GM12865 (cell line): ENCODE measurements at regions not wholly inside any gene's neighbourhood (a gene's known extent, or its start where the extent isn't known, plus 50 kb on each side); places are given as distances from the start of the nearest gene placed in this dataset.

Experiments
- DNase-seq: peaks from one replicate; pipeline ENCODE4 v3.0.0; 2010; ENCODE audit warnings: low read depth
- H3K4me3 ChIP-seq: 2 replicates; pipeline ENCODE4 v1.5.1; 2011; ENCODE audit warnings: mild to moderate bottlenecking, low read depth, low read length, control low read depth
- TF ChIP-seq, protein P1 (sequence below): IDR thresholded peaks from 2 replicates; pipeline ENCODE4 v1.5.1; 2011; ENCODE audit warnings: low read length, control low read depth, low read depth, inconsistent platforms; ENCODE audit not compliant: insufficient read depth; ENCODE audit errors: missing control alignments

DNA sequence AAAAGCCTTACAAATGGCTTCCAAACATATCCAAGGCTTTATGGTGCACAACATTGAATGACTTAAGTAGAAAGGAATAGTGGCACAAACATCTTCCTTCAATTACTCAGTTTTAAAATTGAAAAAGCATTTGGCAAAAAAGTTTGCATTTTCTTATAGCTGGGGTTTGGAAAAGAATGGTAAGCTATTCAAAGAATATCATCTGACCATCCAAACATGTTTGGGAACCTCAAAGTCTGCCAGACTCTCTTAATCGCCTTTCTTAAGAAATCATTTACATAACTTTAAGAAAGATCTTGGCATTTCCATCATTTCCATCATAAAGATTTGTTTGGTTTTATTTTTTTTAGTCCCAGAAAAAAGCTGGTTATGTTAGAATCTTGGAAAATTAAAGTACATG, 210.1 kb upstream of the PELI2 start:
- TF ChIP-seq, protein P1, sequence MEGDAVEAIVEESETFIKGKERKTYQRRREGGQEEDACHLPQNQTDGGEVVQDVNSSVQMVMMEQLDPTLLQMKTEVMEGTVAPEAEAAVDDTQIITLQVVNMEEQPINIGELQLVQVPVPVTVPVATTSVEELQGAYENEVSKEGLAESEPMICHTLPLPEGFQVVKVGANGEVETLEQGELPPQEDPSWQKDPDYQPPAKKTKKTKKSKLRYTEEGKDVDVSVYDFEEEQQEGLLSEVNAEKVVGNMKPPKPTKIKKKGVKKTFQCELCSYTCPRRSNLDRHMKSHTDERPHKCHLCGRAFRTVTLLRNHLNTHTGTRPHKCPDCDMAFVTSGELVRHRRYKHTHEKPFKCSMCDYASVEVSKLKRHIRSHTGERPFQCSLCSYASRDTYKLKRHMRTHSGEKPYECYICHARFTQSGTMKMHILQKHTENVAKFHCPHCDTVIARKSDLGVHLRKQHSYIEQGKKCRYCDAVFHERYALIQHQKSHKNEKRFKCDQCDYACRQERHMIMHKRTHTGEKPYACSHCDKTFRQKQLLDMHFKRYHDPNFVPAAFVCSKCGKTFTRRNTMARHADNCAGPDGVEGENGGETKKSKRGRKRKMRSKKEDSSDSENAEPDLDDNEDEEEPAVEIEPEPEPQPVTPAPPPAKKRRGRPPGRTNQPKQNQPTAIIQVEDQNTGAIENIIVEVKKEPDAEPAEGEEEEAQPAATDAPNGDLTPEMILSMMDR, result no peak
- DNase-seq, result no peak
- no peak overlapping the region for H3K4me3 ChIP-seq

DNA sequence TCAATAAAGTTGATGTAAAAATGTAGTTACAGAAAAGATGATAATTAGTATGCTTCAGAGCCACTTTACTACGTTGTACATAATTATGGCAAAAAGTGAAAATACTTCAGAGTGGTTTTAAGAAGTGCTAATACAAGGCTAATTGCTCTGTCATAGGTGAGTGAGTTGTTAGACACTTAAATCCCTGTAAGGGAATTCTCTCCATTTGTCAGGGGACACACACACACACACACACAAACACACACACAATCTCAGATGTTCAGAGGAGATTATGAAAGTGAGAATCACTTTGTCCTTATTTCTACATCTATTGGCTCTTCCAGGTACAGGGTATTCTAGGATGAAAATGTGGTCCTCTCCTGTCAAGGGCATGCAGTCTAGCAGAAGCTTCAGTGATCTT, 208.3 kb upstream of the PELI2 start:
- no peak for DNase-seq
- no peak overlapping the region for H3K4me3 ChIP-seq
- TF ChIP-seq, protein P1, result no peak

DNA sequence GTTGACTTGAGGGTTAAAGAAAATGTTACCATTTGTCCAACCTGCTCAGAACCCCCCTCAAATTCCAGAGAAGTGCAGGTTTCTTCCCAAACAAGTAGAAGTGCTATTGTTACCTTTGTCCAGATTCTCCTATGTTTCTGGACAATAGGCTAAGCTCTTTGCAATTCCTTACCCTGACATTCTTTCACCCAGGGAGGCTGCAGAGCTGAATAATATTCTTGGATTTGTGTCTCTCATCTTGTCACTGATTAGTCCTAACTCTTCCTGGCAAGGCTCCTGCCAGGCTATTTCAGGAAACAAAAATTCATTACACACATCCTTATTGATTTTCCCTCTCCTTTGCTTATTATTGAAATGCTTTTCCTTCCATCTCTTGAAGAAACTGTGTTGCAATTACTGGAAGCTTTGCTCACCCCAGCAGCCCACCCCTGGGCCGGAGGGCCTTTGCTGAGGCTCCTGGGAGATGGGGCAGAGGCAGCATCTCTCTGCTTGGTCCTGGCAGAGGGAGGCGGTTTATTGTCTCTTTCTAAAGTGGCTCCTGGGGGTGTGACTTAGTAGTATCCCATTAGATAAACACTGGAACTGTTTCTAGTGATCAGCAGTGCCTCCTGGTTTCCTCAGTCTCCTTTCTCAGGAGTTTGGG, 207.5 kb upstream of the PELI2 start:
- DNase-seq, result no peak
- H3K4me3 ChIP-seq, result no peak overlapping the region
- TF ChIP-seq, protein P1, result no peak

DNA sequence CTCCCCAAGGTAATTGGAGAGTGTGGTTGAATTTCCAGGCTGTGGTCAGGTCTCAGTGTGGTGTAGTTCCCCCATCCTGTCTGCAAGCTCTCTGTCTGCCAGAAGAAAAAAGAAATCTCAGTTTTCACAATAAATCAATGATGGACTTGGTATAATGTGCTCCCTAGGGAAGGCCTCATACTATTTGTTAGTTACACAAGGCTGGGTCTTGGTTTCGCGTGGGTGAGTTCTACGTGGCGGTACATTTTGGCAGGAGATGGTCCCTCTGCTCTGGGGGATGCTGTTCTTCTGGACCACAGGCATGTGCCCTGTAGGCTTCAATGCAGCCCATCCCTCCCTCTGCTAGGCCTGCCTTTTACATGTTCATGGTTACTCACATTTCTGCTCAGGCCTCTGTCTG, 206.4 kb upstream of the PELI2 start:
- H3K4me3 ChIP-seq, result no peak overlapping the region
- no peak for DNase-seq
- TF ChIP-seq, protein P1, result no peak

DNA sequence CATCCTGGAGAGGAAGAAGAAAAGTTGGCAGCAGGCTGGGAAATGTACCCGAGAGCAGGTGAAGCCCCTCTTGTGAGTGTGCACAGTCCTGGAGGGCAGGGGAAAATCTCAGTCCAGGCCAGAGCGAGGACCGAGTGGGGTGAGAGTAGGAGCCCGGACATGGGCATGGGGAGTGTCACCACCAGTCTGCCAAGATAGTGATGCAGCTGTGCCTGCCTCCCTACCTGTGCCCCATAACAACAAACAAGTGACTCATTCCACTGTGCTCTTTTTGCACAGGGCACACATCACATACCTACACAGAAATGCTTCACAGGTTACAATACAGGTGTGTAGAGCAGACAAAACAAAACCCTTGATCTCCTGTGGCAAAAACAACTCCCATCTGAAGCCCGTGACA, 205.9 kb upstream of the PELI2 start:
- no peak overlapping the region for H3K4me3 ChIP-seq
- DNase-seq, result no peak
- TF ChIP-seq, protein P1, result no peak

DNA sequence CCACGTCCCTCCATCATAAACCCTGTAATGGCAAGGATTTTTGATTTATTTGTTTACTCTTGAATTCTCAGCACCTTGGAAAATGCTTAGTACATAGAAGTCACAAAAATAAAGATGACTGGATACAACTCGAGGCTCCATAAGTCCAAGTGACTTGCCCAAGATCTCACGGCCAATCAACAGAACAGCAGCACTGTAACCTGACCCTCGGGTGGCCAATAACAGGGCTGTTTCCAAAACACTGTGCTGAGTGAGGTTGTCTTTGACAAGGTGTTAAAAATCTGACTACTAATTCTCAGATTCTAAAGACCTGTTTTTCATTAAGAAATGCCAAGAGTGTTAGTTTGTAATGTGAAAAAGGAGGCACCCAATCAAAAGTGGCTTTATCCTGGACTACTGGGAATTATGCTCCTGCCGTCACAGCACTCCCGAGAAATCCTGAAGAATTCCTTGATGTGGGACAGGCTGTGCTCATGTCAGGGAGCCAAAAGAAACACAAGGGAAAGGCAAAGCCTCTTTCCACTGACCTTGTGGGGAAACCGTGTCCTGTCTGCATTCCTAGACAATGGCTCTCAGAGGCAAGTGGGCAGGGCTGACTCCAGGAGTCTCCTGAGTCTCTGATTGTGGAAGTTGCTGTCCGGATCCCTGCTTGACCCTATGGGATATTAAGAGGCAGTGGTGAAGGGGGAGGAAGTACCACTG, 204.7 kb upstream of the PELI2 start:
- TF ChIP-seq, protein P1, result no peak
- H3K4me3 ChIP-seq, result no peak overlapping the region
- DNase-seq, result no peak
